ENCODE measurements at regions not wholly inside any gene's neighbourhood (a gene's known extent, or its start where the extent isn't known, plus 50 kb on each side); places are given as distances from the start of the nearest gene placed in this dataset.

DNA sequence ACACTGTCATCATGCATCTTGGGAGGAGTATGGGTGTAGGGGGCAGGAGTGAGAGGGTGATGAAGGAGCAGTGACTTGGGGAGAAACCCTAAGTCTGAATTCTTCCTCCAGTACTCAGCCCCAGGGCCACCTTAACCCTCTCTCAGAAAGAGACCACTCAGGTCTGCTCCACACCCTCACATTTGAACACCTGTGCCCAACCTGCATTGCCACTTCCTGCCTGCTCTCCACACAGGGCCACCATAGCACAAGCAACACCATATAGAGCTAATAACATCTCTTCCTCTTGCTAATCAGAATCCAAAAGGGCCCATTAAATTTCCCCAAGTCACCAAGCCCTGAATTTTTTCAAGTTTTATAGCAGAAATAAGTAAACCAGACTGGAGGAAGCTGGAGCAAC is 278.7 kb downstream of the KDM5D start:
- Histone ChIP-seq H3K27ac (ENCODE audit: low read length) (no peak overlapping the region), H3K4me3 (ENCODE audit: low read depth in 2 of 2, low read length in 2 of 2) (no peak overlapping the region), H3K9me3 (ENCODE audit: control insufficient read depth, insufficient read depth, low read depth, low read length) (no peaks in the 10 kb centered on the region), H3K27me3 (ENCODE audit: control insufficient read depth, insufficient read depth, low read length) (no peaks in the 10 kb centered on the region), H3K36me3 (ENCODE audit: control insufficient read depth, insufficient read depth, low read length) (no peaks in the 10 kb centered on the region), H3K4me1 (ENCODE audit: control insufficient read depth, insufficient read depth, low read length) (no peaks in the 10 kb centered on the region)
- DNase-seq (ENCODE audit: low read depth, low spot score) = no peak
- ATAC-seq = no peak
- in situ Hi-C loops (cut with HindIII; ENCODE audit: low pct_unique_long_range_greater_than_20kb, low sequenced_read_pairs) = no loop called here
- POLR2A ChIA-PET = no interaction called here
- no TSS peak for BruUV-seq (replicated peaks)
- intact Hi-C loops (cut with micrococcal nuclease; ENCODE audit: unreplicated experiment) = no loop called here
- TF ChIP-seq REST (IDR thresholded peaks at IDR 0.05; ENCODE audit: insufficient read depth in 1 of 2, low read depth in 2 of 2, low read length in 1 of 2) = no peak
- TF ChIP-seq POLR2AphosphoS5 (IDR thresholded peaks at IDR 0.05; ENCODE audit: low read depth, low read length) = no peak
- TF ChIP-seq, protein P1, sequence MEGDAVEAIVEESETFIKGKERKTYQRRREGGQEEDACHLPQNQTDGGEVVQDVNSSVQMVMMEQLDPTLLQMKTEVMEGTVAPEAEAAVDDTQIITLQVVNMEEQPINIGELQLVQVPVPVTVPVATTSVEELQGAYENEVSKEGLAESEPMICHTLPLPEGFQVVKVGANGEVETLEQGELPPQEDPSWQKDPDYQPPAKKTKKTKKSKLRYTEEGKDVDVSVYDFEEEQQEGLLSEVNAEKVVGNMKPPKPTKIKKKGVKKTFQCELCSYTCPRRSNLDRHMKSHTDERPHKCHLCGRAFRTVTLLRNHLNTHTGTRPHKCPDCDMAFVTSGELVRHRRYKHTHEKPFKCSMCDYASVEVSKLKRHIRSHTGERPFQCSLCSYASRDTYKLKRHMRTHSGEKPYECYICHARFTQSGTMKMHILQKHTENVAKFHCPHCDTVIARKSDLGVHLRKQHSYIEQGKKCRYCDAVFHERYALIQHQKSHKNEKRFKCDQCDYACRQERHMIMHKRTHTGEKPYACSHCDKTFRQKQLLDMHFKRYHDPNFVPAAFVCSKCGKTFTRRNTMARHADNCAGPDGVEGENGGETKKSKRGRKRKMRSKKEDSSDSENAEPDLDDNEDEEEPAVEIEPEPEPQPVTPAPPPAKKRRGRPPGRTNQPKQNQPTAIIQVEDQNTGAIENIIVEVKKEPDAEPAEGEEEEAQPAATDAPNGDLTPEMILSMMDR (IDR thresholded peaks at IDR 0.05) = no peak
- no peak for TF ChIP-seq SIN3A (IDR thresholded peaks at IDR 0.05; ENCODE audit: borderline replicate concordance, insufficient read depth, low read depth, low read length)
- TF ChIP-seq TCF7L2 (IDR thresholded peaks at IDR 0.05; ENCODE audit: low read depth, low read length) = no peak
- CTCF ChIA-PET = no interaction called here

GRCh38 chrY:19456855-19457448 is 287.6 kb downstream of the KDM5D start:
- TF ChIP-seq REST (IDR thresholded peaks at IDR 0.05; ENCODE audit: insufficient read depth in 1 of 2, low read depth in 2 of 2, low read length in 1 of 2) (no peak), TCF7L2 (IDR thresholded peaks at IDR 0.05; ENCODE audit: low read depth, low read length) (no peak), POLR2AphosphoS5 (IDR thresholded peaks at IDR 0.05; ENCODE audit: low read depth, low read length) (no peak), SIN3A (IDR thresholded peaks at IDR 0.05; ENCODE audit: borderline replicate concordance, insufficient read depth, low read depth, low read length) (no peak)
- TF ChIP-seq, protein P1 (IDR thresholded peaks at IDR 0.05) = no peak
- Histone ChIP-seq H3K27me3 (ENCODE audit: control insufficient read depth, insufficient read depth, low read length) (no peaks in the 10 kb centered on the region), H3K9me3 (ENCODE audit: control insufficient read depth, insufficient read depth, low read depth, low read length) (no peaks in the 10 kb centered on the region), H3K36me3 (ENCODE audit: control insufficient read depth, insufficient read depth, low read length) (no peaks in the 10 kb centered on the region), H3K4me3 (ENCODE audit: low read depth in 2 of 2, low read length in 2 of 2) (no peak overlapping the region), H3K4me1 (ENCODE audit: control insufficient read depth, insufficient read depth, low read length) (no peaks in the 10 kb centered on the region), H3K27ac (ENCODE audit: low read length) (no peak overlapping the region)
- ATAC-seq = no peak
- intact Hi-C loops (cut with micrococcal nuclease; ENCODE audit: unreplicated experiment) = no loop called here
- POLR2A ChIA-PET = no interaction called here
- in situ Hi-C loops (cut with HindIII; ENCODE audit: low pct_unique_long_range_greater_than_20kb, low sequenced_read_pairs) = no loop called here
- no peak for DNase-seq (ENCODE audit: low read depth, low spot score)
- no TSS peak for BruUV-seq (replicated peaks)
- CTCF ChIA-PET = no interaction called here
